ENCODE measurements at regions not wholly inside any gene's neighbourhood (a gene's known extent, or its start where the extent isn't known, plus 50 kb on each side); places are given as distances from the start of the nearest gene placed in this dataset.

DNA sequence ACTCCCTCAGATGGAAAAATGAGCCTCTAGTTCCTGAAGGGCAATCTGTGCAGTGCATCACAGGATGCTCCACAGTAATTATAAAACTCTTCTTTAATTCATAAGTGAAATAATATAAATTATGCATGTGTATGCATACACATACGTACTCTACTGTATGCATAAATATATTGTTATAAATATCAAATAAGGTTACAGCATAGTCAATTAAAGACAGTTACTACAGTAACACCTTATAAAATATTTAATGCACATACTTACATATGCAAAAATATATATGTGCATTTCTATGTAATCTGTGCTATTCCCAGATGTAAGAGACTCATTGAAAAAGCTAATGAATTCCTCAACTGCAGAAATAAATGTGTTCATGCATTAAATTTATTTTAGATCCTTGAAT is 1515.1 kb downstream of the CDH11 start:
- Histone ChIP-seq H2BK12ac (ENCODE audit: insufficient read length, low read depth, low read length) (no peak overlapping the region), H2BK15ac (ENCODE audit: low read depth, low read length) (no peak overlapping the region), H3K79me1 (ENCODE audit: insufficient read depth, low read depth, low read length, poor library complexity, severe bottlenecking) (no peaks in the 10 kb centered on the region), H2AFZ (ENCODE audit: low read length) (no peak overlapping the region), H3K14ac (ENCODE audit: insufficient read depth, low read length) (no peak overlapping the region), H4K8ac (replicated peaks; ENCODE audit: insufficient read length, low read depth, low read length) (no peak overlapping the region), H2BK5ac (ENCODE audit: insufficient read length, low read length) (no peak overlapping the region), H3K79me2 (ENCODE audit: insufficient read depth, low read length) (no peaks in the 10 kb centered on the region), H3T11ph (ENCODE audit: low read length) (no peak overlapping the region), H3K23me2 (ENCODE audit: insufficient read length, low read depth, low read length, poor library complexity, severe bottlenecking) (no peaks in the 10 kb centered on the region), H3K4ac (ENCODE audit: low read depth, low read length) (no peak overlapping the region), H3K56ac (ENCODE audit: insufficient read length, low read depth, low read length) (no peak overlapping the region), H3K18ac (ENCODE audit: insufficient read length, low read depth, low read length) (no peak overlapping the region), H4K20me1 (ENCODE audit: control insufficient read depth, insufficient read depth, insufficient read length) (no peaks in the 10 kb centered on the region), H3K23ac (ENCODE audit: insufficient read length, low read depth, low read length) (no peak overlapping the region), H3K9me3 (ENCODE audit: control insufficient read depth, low read depth, low read length) (no peaks in the 10 kb centered on the region), H3K27me3 (ENCODE audit: insufficient read depth, low read length) (no peaks in the 10 kb centered on the region), H3K4me2 (ENCODE audit: insufficient read depth, insufficient read length, low read length) (no peak overlapping the region), H2AK5ac (ENCODE audit: insufficient read length, low read length) (no peak overlapping the region), H3K27ac (ENCODE audit: insufficient read length, low read depth, low read length) (no peak overlapping the region), H3K9ac (ENCODE audit: extremely low read depth, insufficient read length, low read length) (no peak overlapping the region), H2BK120ac (ENCODE audit: low read depth, low read length, poor library complexity, severe bottlenecking) (no peak overlapping the region), H2BK20ac (ENCODE audit: low read depth, low read length, poor library complexity, severe bottlenecking) (no peak overlapping the region), H4K5ac (ENCODE audit: insufficient read length, low read depth, low read length) (no peak overlapping the region), H3K4me1 (ENCODE audit: insufficient read depth, low read length) (no peaks in the 10 kb centered on the region), H4K91ac (ENCODE audit: insufficient read length, low read depth, low read length) (no peak overlapping the region)
- H3K36me3 Mint-ChIP-seq (ENCODE audit: insufficient read depth in 1 of 3, low read depth in 3 of 3): peaks cover 3 to 19% (median 7%) of the 10 kb centered on the region in 3 experiments
- no peak overlapping the region for H3K4me3 Mint-ChIP-seq
- no CpG with 5 or more reads among the region's 1 CpG for WGBS (ENCODE audit: extremely low coverage, insufficient read length, low lambda C conversion rate)
- TF ChIP-seq, protein P1, sequence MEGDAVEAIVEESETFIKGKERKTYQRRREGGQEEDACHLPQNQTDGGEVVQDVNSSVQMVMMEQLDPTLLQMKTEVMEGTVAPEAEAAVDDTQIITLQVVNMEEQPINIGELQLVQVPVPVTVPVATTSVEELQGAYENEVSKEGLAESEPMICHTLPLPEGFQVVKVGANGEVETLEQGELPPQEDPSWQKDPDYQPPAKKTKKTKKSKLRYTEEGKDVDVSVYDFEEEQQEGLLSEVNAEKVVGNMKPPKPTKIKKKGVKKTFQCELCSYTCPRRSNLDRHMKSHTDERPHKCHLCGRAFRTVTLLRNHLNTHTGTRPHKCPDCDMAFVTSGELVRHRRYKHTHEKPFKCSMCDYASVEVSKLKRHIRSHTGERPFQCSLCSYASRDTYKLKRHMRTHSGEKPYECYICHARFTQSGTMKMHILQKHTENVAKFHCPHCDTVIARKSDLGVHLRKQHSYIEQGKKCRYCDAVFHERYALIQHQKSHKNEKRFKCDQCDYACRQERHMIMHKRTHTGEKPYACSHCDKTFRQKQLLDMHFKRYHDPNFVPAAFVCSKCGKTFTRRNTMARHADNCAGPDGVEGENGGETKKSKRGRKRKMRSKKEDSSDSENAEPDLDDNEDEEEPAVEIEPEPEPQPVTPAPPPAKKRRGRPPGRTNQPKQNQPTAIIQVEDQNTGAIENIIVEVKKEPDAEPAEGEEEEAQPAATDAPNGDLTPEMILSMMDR (conservative IDR thresholded peaks at IDR 0.05): no peak
- no peak overlapping the region for H3K27ac Mint-ChIP-seq
- H3K27me3 Mint-ChIP-seq (ENCODE audit: low read depth): no peaks in the 10 kb centered on the region
- H3K9me3 Mint-ChIP-seq: peaks cover 11 to 14% of the 10 kb centered on the region in 2 experiments
- DNase-seq: no peak
- H3K4me1 Mint-ChIP-seq: peaks cover 4 to 10% of the 10 kb centered on the region in 2 experiments; a peak in 3 of 4 replicates

Measured in H9 (cell line).